ENCODE measurements at regions not wholly inside any gene's neighbourhood (a gene's known extent, or its start where the extent isn't known, plus 50 kb on each side); places are given as distances from the start of the nearest gene placed in this dataset.

DNA sequence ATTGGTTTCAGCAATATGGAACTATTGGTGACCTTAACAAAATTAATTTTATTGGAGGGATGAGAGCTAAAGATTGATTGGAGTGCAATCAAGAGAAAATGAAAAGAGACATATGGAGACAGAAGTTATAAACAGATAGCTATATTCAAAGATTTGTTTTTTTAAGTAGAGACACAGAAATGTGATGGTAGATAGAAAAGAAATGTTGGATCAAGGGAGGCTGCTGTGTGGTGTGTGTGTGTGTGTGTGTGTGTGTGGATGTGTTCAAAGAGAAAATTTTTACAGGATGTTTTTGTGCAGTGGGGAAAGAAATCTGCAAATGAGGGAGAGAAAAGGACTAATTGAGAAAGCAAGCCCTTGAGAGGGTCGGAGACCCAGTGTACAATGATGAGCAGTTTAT, 249.5 kb upstream of the SPHKAP start:
- TF ChIP-seq ZFP3 (CRISPR knock-in tag; IDR thresholded peaks at IDR 0.05) (no peak), ZNF565 (CRISPR knock-in tag; conservative IDR thresholded peaks at IDR 0.05; ENCODE audit: low read depth) (no peak), ARNTL (CRISPR knock-in tag; IDR thresholded peaks at IDR 0.05; ENCODE audit: borderline replicate concordance, low read depth) (no peak), ZC3H10 (CRISPR knock-in tag; IDR thresholded peaks at IDR 0.05) (no peak), ZFP30 (CRISPR knock-in tag; IDR thresholded peaks at IDR 0.05) (no peak)

Measured in SK-N-SH treated with all-trans-retinoic acid at 6 μM for 48 hours (cell line).